ENCODE measurements at regions not wholly inside any gene's neighbourhood (a gene's known extent, or its start where the extent isn't known, plus 50 kb on each side); places are given as distances from the start of the nearest gene placed in this dataset.

- Histone ChIP-seq H3K79me2 (ENCODE audit: insufficient read depth) (no peaks in the 10 kb centered on the region), H3K36me3 (replicated peaks in 1 of 2; ENCODE audit: control insufficient read depth in 1 of 2, insufficient read depth in 2 of 2, low read length in 1 of 2) (no peaks in the 10 kb centered on the region), H2AFZ (ENCODE audit: low read depth) (no peak overlapping the region), H3K4me2 (no peak overlapping the region), H3K27me3 (ENCODE audit: insufficient read depth) (no peaks in the 10 kb centered on the region), H3K4me1 (ENCODE audit: control insufficient read depth in 1 of 2, insufficient read depth in 2 of 2, low read depth in 1 of 2, low read length in 1 of 2) (no peaks in the 10 kb centered on the region; a peak in 1 of 4 replicates), H3K9me3 (no peaks in the 10 kb centered on the region), H3K9me2 (no peaks in the 10 kb centered on the region), H3K27ac (ENCODE audit: low read depth in 2 of 2, low read length in 1 of 2) (no peak overlapping the region), H3K9ac (no peak overlapping the region), H3K4me3 (ENCODE audit: low read depth in 2 of 2, low read length in 1 of 2) (no peak overlapping the region), H3F3A (replicated peaks; ENCODE audit: insufficient read depth) (no peaks in the 10 kb centered on the region), H4K20me1 (ENCODE audit: insufficient read depth) (no peaks in the 10 kb centered on the region)
- CTCF ChIA-PET, result no interaction called here
- no peak for TF ChIP-seq RXRA (IDR thresholded peaks at IDR 0.05; ENCODE audit: borderline replicate concordance, low read depth)
- no peak for TF ChIP-seq RAD21 (IDR thresholded peaks at IDR 0.05; ENCODE audit: low read length)
- no peak for TF ChIP-seq FOSL2 (IDR thresholded peaks at IDR 0.05; ENCODE audit: borderline replicate concordance, low read depth)
- TF ChIP-seq GATA2 (CRISPR knock-in tag; IDR thresholded peaks at IDR 0.05), result no peak
- TF ChIP-seq TCF12 (IDR thresholded peaks at IDR 0.05), result no peak
- TF ChIP-seq REST (IDR thresholded peaks at IDR 0.05; ENCODE audit: low read depth, low read length), result no peak
- TF ChIP-seq FOXJ3 (CRISPR knock-in tag; IDR thresholded peaks at IDR 0.05), result no peak
- no peak for TF ChIP-seq YY1 (IDR thresholded peaks at IDR 0.05; ENCODE audit: low read depth)
- no peak for TF ChIP-seq EZH2phosphoT487 (IDR thresholded peaks at IDR 0.05; ENCODE audit: borderline replicate concordance, low read depth)
- TF ChIP-seq MEF2A (IDR thresholded peaks at IDR 0.05; ENCODE audit: borderline replicate concordance, low read depth), result no peak
- no peak for TF ChIP-seq USF1 (IDR thresholded peaks at IDR 0.05; ENCODE audit: borderline replicate concordance, low read depth)
- TF ChIP-seq RFX5 (IDR thresholded peaks at IDR 0.05; ENCODE audit: low read length), result no peak
- TF ChIP-seq JUND (IDR thresholded peaks at IDR 0.05), result no peak
- TF ChIP-seq NRF1 (IDR thresholded peaks at IDR 0.05; ENCODE audit: low read depth, low read length), result no peak
- no peak for TF ChIP-seq CTCF (IDR thresholded peaks at IDR 0.05)
- no peak for TF ChIP-seq ELF1 (IDR thresholded peaks at IDR 0.05)
- TF ChIP-seq FOXM1 (IDR thresholded peaks at IDR 0.05; ENCODE audit: low read depth), result no peak
- TF ChIP-seq GABPA (IDR thresholded peaks at IDR 0.05; ENCODE audit: low read depth), result no peak
- no peak for TF ChIP-seq TEAD4 (IDR thresholded peaks at IDR 0.05; ENCODE audit: borderline replicate concordance, insufficient read depth)
- WGBS (ENCODE audit: low lambda C conversion rate), result 31% methylated on average over 1 of the region's 1 CpG
- POLR2A ChIA-PET, result no interaction called here
- no peak for DNase-seq
Measured at GRCh38 chr6:6966127-6966526, 141.6 kb upstream of the RREB1 start.

All from SK-N-SH (cell line).